ENCODE measurements at regions not wholly inside any gene's neighbourhood (a gene's known extent, or its start where the extent isn't known, plus 50 kb on each side); places are given as distances from the start of the nearest gene placed in this dataset.

DNA sequence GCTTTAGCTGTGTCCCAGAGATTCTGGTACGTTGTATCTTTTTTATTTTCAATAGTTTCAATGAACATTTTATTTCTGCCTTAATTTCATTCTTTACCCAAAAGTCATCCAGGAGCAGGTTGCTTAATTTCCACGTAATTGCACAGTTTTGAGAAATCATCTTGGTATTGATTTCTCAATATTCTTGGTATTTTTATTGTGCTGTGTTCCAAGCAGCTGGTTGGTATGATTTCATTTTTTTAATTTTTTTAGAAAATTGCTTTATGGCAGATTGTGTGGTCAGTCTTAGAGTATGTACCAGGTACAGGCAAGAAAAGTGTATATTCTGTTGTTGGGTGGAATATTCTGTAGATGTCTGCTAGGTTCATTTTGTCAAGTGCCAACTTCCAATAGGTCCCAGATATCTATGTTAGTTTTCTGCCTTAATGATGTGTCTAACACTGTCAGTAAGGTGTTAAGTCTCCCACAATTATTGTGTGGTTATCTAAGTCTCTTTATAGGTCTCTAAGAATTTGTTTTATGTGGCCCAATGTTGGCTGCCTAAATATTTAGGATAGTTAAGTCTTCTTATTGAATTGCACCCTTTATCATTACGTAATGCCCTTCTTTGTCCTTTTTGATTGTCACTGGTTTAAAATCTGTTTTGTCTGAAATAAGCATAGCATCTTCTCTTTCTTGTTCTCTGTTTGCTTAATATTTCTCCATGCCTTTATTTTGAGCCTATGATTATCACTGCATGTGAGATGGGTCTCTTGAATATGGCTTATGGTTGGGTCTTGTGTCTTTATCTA, 366.9 kb upstream of the IRAK1BP1 start:
- 1% methylated on average over 3 of the region's 3 CpGs for WGBS (ENCODE audit: low lambda C conversion rate)
- TF ChIP-seq ATF7 (IDR thresholded peaks at IDR 0.05) (peak; percentile 82), ATF7 (CRISPR knock-in tag; IDR thresholded peaks at IDR 0.05) (no peak), HBP1 (CRISPR knock-in tag; IDR thresholded peaks at IDR 0.05; ENCODE audit: low read depth) (no peak)
- no TSS peak for BruUV-seq (replicated peaks)
- Histone ChIP-seq H3K36me3 (replicated peaks in 1 of 2; ENCODE audit: control insufficient read depth in 1 of 2, insufficient read depth in 2 of 2, low read length in 2 of 2) (no peaks in the 10 kb centered on the region), H3K27ac (ENCODE audit: extremely low read length, insufficient read depth, low read length) (no peak overlapping the region), H3K4me1 (ENCODE audit: insufficient read depth, low read length) (no peaks in the 10 kb centered on the region), H2AFZ (ENCODE audit: low read length) (no peak overlapping the region), H3K4me2 (ENCODE audit: low read depth, low read length) (no peak overlapping the region), H3K4me3 (replicated peaks in 1 of 3; ENCODE audit: insufficient read depth in 1 of 3, low read depth in 2 of 3, low read length in 3 of 3) (no peak overlapping the region), H3K27me3 (ENCODE audit: control insufficient read depth in 1 of 2, insufficient read depth in 2 of 2, low read length in 2 of 2) (no peaks in the 10 kb centered on the region), H3K9me3 (ENCODE audit: low read length) (peaks cover 20% of the 10 kb centered on the region), H3K9ac (ENCODE audit: insufficient read depth, low read depth, low read length) (no peak overlapping the region), H3K79me2 (ENCODE audit: insufficient read depth, low read length) (no peaks in the 10 kb centered on the region), H4K20me1 (ENCODE audit: insufficient read depth, low read length) (no peaks in the 10 kb centered on the region)
- ATAC-seq: no peak
- intact Hi-C loops (cut with micrococcal nuclease; ENCODE audit: unreplicated experiment): no loop called here
- POLR2A ChIA-PET: no interaction called here
- FAIRE-seq: no peak
- in situ Hi-C loops (cut with HindIII; ENCODE audit: extremely low pct_ligation_motif_present, low pct_unique_long_range_greater_than_20kb): no loop called here
- DNase-seq (ENCODE audit: low spot score): no peak
- CTCF ChIA-PET (ENCODE audit: low intra/inter-chr PET ratio, low total read pairs): no interaction called here

DNA sequence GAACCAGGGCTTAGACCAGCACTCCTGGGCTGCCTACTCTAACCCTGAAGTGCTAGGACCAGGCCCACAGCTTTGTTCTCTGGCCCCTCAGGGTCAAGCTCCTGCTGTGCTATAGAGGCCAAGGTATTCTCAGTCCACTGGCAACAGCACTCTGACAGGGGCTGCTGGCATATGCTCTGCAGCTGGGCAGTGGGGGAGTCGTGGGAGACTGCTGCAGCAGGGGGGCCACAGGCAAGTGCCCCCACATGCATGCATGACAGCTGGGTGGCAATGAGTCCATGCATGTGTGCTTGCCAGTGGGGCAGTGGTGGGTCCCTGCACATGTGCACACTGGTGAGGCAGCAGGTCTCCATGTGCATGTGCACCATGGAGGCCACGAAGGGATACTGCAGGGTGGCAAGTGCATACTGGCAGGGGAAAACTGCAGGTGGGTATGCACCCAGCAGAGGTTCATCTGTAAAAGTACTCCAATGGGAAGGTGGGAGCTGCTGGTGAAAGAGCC, 364.9 kb upstream of the IRAK1BP1 start:
- ChIA-PET POLR2A (no interaction called here), CTCF (ENCODE audit: low intra/inter-chr PET ratio, low total read pairs) (no interaction called here)
- H3K4me1 ChIP-seq (ENCODE audit: insufficient read depth, low read length): no peaks in the 10 kb centered on the region
- intact Hi-C loops (cut with micrococcal nuclease; ENCODE audit: unreplicated experiment): no loop called here
- BruUV-seq (replicated peaks): no TSS peak
- no peaks in the 10 kb centered on the region for H4K20me1 ChIP-seq (ENCODE audit: insufficient read depth, low read length)
- no peak overlapping the region for H3K9ac ChIP-seq (ENCODE audit: insufficient read depth, low read depth, low read length)
- no peak overlapping the region for H2AFZ ChIP-seq (ENCODE audit: low read length)
- H3K27ac ChIP-seq (ENCODE audit: extremely low read length, insufficient read depth, low read length): no peak overlapping the region
- ATAC-seq (no peak), FAIRE-seq (no peak), DNase-seq (ENCODE audit: low spot score) (no peak)
- H3K4me2 ChIP-seq (ENCODE audit: low read depth, low read length): no peak overlapping the region
- no peaks in the 10 kb centered on the region for H3K36me3 ChIP-seq (replicated peaks in 1 of 2; ENCODE audit: control insufficient read depth in 1 of 2, insufficient read depth in 2 of 2, low read length in 2 of 2)
- no peak for TF ChIP-seq MAF1 (CRISPR knock-in tag; IDR thresholded peaks at IDR 0.05; ENCODE audit: borderline replicate concordance)
- TF ChIP-seq, protein P1, sequence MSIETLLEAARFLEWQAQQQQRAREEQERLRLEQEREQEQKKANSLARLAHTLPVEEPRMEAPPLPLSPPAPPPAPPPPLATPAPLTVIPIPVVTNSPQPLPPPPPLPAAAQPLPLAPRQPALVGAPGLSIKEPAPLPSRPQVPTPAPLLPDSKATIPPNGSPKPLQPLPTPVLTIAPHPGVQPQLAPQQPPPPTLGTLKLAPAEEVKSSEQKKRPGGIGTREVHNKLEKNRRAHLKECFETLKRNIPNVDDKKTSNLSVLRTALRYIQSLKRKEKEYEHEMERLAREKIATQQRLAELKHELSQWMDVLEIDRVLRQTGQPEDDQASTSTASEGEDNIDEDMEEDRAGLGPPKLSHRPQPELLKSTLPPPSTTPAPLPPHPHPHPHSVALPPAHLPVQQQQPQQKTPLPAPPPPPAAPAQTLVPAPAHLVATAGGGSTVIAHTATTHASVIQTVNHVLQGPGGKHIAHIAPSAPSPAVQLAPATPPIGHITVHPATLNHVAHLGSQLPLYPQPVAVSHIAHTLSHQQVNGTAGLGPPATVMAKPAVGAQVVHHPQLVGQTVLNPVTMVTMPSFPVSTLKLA (IDR thresholded peaks at IDR 0.05): peak; percentile 56
- H3K4me3 ChIP-seq (replicated peaks in 1 of 3; ENCODE audit: insufficient read depth in 1 of 3, low read depth in 2 of 3, low read length in 3 of 3): no peak overlapping the region
- in situ Hi-C loops (cut with HindIII; ENCODE audit: extremely low pct_ligation_motif_present, low pct_unique_long_range_greater_than_20kb): no loop called here
- no peaks in the 10 kb centered on the region for H3K79me2 ChIP-seq (ENCODE audit: insufficient read depth, low read length)
- 0% methylated on average over 1 of the region's 2 CpGs for WGBS (ENCODE audit: low lambda C conversion rate)
- H3K9me3 ChIP-seq (ENCODE audit: low read length): peaks cover 20% of the 10 kb centered on the region
- no peaks in the 10 kb centered on the region for H3K27me3 ChIP-seq (ENCODE audit: control insufficient read depth in 1 of 2, insufficient read depth in 2 of 2, low read length in 2 of 2)
